HG03442 (cell line): ENCODE measurements at regions not wholly inside any gene's neighbourhood (a gene's known extent, or its start where the extent isn't known, plus 50 kb on each side); places are given as distances from the start of the nearest gene placed in this dataset.
"Not testable (repeated sequence)": the region's sequence is repeated elsewhere in the genome, so short reads cannot be mapped to it uniquely, and the experiment has no call there.

Source experiments
- ATAC-seq: cut with Tn5 transposase; IDR thresholded peaks from one replicate; pipeline ENCODE4 v1.9.1; 2021; ENCODE audit warnings: mild to moderate bottlenecking, moderate library complexity; ENCODE audit not compliant: unreplicated experiment

DNA sequence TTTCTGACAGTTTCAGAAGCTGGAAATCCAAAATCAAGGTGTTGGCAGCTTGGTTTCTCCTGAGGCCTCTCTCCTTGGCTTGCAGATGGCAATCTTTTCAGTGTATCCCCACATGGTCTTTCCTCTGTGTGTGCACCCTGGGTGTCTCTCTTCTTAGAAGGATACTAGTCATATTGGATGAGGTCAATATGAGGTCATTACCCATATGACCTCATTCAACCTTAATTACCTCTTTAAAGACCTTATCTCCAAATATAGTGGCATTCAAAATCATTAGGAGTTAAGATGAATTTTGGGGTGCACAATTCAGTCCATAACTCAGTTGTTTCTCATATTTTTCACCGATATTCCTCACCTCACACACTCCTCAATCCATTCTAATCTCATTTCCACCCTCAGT lies 92.4 kb upstream of the TGM3 start:
- no peak for ATAC-seq

DNA sequence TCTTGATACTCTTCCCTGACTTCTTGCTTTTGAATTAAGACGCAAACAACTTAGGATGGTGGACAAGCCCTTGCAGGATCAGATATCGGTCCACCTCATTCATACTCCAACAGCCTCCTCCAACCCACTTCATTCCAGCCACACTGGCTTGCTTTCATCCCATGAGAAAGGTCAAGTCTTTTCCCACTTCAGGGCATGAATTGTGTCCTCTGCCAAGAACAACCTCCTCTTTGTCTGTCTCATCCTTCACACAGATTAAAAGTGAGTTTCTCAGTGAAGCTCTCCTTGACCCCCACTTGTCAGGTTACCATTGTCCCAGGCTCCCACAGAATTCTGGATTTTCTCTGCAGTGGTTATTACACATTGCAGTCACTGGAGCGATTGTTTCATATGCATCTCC lies 91.8 kb upstream of the TGM3 start:
- ATAC-seq: no peak

DNA sequence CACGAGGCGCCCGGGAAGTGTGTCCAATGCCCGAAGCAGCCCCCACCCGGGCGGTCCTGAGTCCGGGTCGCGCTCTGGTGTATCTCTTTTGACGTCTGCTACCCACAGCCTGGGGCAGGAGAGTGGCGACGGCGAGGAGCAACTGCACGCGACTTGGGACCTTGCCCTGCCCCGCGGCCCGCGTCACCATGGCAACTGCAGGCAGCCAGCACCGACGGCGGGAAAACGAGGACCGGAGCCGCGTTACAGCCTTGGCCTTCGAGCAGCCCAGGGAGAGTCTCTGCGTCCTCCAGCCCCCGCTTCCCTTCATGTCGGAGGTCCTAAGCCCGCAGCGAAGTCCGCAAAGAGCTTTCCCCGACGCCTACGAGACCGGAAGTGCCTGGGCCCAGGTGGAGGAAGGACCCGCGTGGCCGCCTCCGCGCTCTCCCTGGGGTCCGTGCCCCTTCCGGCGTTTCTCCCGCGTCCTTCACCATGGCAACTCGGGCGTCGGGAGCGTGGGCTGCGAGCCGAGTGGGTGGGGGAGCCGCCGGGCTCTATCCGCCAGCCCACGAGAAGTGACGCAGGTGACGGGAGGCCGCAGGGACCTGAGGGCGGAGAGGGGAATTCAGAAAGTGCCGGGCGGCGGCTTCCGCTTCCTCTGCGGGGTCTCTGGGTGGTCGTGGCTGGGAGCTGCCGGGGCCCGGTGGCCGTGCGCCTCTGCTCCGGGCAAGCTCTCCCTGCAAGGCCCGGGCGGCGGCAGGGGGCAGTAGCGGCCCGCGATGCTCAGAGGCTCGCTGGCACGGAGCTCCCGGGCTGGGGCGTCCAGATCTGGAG lies 88.6 kb upstream of the TGM3 start:
- ATAC-seq: peak; percentile 72

DNA sequence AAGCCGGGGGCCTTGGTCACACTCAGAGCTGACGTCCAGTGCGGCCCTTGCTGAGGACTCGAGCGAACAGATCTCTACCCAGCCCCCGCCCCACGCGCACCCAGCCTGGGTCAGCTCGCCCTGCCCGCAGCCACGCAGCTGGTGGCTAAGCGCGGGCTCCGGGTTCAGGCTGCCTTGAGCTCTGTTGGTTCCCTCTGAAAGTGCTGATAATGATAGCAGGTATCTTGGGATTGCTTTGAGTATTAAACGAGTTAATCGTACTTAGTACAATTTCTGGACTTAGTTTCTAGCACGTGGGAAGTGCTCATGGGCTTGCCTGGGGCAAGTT lies 88.1 kb upstream of the TGM3 start:
- no peak for ATAC-seq

- no peak for ATAC-seq
These were observed 86.9 kb upstream of the TGM3 start for GRCh38 chr20:2208897-2209296.

DNA sequence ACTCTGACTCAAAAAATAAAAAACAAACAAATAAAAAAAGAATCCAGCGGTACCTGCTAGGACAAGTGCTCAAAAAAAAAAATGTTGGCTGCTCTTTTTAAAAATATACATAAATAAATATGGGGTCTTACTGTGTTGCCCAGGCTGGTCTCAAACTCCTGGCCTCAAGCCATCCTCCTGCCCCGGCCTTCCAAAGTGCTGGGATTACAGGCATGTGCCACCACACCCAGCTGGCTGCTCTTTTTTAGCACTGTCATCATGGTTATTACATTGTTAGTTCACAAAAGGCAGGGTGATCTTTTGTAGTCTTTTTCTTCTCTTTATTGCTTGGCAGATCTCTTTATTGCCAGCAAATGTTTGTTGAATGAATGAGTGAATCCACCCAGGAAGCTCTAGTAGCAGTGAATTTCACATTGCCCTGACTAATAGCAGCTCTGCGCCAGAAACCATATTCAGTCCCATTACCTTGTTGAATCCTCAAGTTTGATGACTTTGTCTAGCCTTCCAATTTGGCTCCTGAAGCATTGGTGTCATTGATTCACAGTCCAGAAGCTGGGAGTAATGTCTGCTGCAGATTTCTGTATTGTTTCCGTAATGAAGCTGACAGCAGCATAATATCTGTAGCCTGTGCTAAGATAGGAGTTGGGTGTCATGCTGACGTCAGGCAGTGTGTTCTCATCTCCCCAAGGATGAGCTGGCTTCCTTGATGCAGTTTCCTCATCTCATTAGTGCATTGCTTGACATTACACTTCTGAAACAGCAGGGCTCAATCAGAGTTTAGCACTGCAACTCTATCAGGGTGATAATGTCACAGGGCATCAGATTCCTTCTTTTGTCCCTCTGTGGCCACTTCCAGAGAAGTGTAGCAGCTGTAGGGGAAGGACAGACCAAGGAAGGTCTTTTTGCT lies 84.9 kb upstream of the TGM3 start:
- no peak for ATAC-seq

- no peak for ATAC-seq
These were observed 83.3 kb upstream of the TGM3 start for GRCh38 chr20:2212456-2213015.

DNA sequence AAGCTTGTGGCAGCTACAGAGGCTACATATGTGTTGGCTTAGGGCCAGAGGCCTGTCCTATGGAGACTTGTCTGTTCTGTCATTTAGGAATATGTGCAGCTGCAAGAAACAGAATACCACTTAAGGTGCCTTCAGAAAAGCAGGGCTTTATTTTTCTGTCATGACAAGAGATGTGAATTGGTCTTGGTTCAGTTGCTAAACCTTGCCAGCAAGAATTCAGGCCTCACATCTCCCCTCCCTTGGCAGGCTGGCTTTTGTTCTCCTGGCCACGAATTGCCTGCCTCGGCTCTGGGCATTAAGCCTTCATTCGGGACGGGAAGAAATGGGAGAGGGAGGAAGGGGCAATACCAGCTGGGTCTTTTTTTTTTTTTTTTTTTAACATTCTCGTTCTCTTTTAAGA lies 82.4 kb upstream of the TGM3 start:
- no peak for ATAC-seq

DNA sequence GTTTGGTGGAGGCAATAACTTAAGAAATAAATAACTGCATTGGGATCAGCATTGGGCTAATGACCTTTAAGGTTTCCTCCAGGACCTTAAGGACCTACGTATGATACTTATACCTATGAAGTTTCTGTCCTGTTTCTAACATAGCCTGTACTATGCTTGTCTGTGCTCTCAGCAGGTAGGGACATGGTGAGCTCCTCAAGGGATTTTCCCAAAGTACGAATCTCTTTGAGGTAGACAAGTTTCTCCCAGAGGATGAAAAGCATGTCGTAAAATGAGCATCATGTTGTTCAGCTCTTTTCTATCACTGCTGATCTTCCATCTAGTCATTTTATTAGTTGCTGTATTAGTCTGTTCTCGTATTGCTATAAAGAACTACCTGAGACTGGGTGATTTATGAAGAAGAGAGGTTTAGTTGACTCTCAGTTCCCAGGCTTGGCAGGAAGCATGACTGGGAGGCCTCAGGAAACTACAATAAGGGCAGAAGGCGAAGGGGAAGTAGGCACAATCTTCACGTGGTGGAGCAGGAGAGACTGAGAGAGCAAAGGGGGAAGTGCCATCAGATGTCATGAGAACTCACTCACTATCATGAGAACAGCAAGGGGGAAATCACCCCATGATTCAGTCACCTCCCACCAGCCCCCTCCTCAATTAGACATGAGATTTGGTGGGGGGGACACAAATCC lies 77.8 kb upstream of the TGM3 start:
- no peak for ATAC-seq

DNA sequence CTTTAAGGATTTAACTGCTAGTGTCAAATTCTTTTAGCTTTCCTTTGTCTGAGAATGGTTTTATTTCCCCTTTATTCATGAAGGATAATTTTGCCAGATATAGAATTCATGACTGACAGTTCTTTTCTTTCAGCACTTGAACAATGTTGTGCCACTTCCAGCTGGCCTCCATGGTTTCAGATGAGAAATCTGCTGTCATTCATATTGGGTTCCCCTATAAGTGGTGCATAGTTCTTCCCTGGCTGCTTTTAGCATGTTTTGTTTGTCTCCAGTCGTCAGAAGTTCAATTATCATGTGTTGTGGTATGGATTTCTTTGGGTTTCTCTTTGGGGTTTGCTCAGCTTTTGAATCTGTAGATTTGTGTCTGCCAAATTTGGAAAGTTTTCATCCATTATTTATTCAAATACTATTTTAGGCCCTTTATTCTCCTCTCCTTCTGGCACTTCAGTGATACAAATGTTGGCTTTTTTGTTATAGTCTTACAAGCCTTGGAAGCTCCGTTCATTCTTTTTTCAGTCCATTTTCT lies 76.3 kb upstream of the TGM3 start:
- no peak for ATAC-seq

- no peak for ATAC-seq
These were observed 75.5 kb upstream of the TGM3 start for GRCh38 chr20:2220298-2220697.

DNA sequence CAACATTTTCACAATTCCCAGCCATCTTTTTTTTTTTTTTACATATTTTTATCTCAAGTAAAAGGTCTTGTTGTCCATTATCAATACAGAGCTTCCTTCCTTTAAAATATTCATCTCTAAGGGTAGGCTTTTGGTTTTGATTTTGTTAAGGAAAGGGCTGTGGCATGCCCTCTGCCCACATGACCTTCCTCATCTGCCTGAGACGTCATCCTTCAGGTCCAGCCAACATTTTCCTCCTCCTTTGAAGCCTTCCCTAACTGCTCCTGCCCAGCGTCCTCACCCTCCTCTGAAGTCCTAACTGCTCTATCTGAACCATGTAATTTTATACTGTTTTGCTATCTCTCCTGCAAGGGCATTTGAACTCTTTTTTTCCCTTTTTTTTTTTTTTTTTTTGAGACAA lies 73.9 kb upstream of the TGM3 start:
- ATAC-seq: no peak

- no peak for ATAC-seq
These were observed 72.0 kb upstream of the TGM3 start for GRCh38 chr20:2223558-2224367.

DNA sequence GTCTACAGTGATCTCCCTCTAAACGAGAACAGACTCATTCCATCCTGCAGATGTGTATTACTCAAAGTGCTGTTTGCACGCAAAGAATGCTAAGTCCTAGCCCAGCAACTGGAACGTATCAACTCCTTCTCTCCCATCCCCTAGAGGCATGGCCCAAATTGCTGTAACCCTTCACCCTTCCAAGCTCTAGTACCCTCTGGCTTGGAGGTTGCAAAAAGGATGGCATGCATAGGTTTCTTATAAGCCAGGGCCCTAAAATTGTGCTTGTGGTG lies 71.5 kb upstream of the TGM3 start:
- no peak for ATAC-seq

- not testable (repeated sequence) for ATAC-seq
These were observed 68.5 kb upstream of the TGM3 start for GRCh38 chr20:2227285-2227684.

DNA sequence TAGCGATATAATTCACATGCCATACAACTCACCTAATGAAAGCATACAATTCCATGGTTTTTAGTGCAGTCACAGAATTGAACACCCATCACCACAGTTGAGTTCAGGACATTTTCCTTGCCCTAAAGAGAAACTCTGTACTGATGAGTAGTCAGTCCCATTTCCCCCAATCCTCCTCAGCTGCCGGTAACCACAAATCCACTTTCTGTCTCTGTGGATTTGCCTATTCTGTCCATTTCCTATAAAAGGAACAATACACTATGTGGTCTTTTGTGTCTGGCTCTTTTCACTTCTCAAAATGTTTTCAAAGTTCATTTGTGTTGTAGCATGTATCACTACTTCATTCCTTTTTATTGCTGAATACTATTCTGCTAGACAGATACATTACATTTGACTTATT lies 67.9 kb upstream of the TGM3 start:
- ATAC-seq: no peak

- no peak for ATAC-seq
These were observed 66.9 kb upstream of the TGM3 start for GRCh38 chr20:2228926-2229325.

DNA sequence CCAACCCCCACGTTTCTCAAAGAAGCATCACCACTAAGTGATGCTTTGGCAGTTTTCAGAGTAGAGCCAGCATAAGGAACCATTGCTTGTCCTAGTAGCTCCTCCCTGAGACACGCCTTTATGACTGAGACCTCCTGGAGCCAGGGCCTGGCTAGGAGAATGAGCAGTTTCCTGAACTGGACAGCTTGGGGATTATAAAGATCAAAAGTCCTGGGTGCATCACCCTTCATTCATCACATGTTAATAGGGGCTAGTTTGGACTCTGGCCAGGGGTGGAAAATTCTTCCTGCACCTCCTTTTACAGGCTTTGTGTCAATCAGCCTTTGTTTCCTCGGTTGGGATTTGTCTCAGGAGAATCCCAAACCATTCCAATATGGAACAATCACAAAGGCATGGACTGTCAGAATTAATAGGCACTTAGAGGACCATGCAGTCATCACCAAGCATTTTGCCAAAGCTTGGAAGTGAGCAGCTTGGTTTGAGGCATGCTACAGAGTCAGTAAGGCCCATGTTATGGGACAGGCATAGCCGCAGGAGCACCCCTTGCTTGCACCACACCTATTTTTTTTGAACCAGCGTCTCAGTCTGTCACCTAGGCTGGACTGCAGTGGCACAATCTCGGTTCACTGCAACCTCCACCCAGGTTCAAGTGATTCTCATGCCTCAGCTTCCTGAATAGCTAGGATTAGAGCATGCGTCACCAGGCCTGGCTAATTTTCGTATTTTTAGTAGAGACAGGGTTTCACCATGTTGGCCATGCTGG lies 64.9 kb upstream of the TGM3 start:
- ATAC-seq: no peak

DNA sequence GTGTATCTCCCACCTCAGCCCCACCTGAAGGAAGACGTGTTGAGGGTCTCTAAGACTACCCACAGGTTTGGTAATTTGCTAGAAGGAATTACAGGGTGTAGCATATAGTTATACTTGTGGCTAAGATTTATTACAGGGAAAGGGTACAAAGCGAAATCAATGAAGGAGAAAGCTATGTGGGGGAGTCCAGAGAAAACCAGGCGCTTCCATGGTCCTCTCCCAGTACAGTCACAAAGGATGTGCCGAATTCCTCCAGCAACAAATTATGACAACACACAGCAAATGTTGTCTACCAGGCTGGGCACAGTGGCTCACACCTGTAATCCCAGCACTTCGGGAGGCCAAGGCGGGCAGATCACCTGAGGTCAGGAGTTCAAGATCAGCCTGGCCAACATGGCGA lies 64.1 kb upstream of the TGM3 start:
- ATAC-seq: no peak
